SH-SY5Y (cell line): ENCODE measurements at regions not wholly inside any gene's neighbourhood (a gene's known extent, or its start where the extent isn't known, plus 50 kb on each side); places are given as distances from the start of the nearest gene placed in this dataset.

Experiments used
- GATA2 ChIP-seq: IDR thresholded peaks from 2 replicates; pipeline ENCODE4 v1.6.1; 2011; ENCODE audit warnings: mild to moderate bottlenecking, low read depth, low read length
- GATA3 ChIP-seq: IDR thresholded peaks from 2 replicates; pipeline ENCODE4 v1.6.1; 2011; ENCODE audit warnings: low read depth, mild to moderate bottlenecking, low read length, moderate library complexity

DNA sequence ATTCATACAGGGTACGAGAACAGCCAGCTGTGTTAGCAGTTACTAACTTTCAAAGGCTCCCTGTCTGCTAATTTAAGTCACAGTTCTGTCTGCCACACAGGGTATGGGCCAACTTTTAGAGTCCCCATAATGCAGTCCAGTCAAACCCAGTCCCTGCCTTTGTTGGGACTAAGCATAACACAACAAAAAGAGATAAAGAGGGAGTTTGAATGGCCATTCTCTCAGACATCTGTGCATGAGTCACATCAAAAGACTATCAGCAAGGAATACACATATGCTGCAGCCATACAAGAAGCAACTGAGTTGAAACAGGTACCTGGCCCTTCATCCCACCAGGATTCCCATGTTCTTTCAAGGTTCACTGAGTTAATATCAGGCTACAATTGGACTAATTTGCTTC, 744.5 kb upstream of the C9orf72 start:
- TF ChIP-seq GATA3 = no peak
- no peak for TF ChIP-seq GATA2

DNA sequence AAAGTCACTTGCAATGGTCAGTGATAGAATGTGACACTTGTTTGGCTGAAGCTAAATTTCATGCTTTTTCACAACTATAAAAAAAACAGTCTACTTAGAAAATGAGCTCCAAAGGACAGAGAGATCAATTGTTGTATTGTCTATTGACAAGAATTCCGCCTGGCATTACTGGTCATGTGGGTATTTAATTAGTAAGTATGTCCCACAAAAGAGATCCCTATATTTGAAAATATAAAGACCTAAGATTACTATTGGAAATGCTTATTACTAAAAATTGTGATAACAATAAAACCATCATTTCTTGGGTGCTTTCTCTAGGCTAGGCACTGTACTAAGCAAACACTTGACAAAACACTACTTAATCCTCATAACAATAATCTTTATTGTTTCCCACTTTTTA, 745.2 kb upstream of the C9orf72 start:
- TF ChIP-seq GATA2 = no peak

DNA sequence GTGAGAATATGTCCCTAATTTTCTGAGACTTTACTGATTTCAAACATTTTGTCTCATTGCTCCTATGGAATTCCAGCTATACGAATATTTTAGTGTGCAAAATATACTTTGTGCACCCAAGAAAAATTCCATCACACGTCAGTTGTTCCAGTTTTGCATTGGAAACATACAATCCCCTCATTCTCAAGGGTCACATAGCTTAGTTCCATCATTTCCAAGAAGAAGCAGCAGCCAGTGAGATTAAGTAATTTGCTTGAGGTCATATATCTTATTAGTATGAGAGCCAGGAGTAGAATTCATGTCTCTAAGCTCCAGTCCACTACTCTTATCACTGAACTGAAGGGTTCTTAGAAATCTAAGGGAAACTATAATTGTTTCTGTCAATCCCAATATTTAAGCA, 746.7 kb upstream of the C9orf72 start:
- no peak for TF ChIP-seq GATA3
- no peak for TF ChIP-seq GATA2

DNA sequence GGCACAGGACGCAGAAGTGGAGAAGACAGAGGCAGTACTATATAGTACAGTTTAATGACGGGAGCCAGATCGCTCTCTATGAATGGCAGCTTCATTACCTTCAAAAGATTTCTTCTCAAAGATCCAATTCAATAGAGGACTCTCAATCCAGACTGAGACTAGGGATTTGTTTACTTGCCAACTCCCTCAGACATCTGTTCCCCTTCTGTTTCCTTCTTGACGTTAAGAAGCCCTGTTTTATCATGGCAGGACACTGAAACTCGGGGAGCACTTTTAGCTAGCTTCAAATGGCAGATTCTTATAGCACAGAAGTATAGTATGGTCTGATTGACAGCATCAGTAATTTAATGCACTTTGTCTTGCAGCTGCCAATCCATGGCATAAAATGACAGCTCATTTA, 747.3 kb upstream of the C9orf72 start:
- no peak for TF ChIP-seq GATA3
- TF ChIP-seq GATA2 = no peak

DNA sequence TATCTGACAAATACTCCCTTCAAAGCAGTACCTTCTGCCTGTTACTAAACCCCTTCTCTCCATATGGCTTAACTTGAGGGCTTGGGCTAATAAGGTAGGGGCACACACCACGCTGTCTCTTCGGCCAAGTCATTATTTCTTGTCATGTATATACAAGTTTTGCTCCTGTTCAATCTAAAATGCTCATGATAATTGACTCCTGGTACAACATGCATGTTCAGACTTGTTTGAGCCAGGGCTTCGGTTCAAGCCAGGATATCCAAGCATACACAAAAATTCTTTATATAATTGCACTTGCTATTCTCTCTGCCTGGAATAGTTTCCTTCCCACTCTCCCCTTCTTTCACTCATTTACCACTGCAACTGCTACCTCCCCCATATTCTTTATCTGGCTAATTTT, 756.0 kb upstream of the C9orf72 start:
- TF ChIP-seq GATA3 (no peak), GATA2 (no peak)

DNA sequence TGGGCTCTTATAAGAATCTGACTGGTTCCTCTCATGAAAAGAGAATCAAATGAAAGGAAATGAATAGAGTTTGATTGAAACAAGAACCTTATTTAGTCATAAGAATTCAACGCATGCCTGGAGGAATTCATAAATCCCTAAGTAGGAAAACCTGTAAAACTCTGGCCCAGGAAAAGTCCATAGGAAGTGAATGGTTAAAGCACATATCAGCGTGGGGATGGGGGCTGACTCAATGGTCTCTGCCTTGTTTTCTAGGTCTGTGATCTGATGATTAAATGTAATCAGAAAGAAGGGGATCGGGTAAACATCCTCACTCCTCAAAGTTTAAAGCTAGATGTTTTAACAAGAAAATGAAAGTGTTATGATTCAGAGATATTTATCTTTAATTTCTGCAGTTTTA, 759.4 kb upstream of the C9orf72 start:
- TF ChIP-seq GATA2 = no peak
- TF ChIP-seq GATA3 = no peak

DNA sequence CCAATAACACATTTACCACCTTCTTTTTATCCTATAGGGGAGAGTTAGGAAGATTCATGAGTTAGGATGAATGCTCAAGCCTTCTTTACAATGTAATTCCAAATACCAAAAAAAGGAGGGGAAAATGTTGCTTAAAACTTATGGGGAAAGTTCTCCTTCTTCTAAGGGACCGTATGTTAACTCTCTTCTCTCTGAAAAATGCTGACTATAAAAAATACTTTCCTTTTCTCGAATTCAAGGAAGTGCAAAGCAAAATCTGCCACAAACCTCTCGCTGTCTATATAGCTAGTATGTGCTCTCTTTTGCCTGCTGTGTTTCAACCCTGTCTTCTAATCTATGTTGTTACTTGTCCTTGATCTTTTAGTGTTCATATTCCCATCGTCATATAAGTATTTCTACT, 768.6 kb upstream of the C9orf72 start:
- TF ChIP-seq GATA2 = no peak
- no peak for TF ChIP-seq GATA3

DNA sequence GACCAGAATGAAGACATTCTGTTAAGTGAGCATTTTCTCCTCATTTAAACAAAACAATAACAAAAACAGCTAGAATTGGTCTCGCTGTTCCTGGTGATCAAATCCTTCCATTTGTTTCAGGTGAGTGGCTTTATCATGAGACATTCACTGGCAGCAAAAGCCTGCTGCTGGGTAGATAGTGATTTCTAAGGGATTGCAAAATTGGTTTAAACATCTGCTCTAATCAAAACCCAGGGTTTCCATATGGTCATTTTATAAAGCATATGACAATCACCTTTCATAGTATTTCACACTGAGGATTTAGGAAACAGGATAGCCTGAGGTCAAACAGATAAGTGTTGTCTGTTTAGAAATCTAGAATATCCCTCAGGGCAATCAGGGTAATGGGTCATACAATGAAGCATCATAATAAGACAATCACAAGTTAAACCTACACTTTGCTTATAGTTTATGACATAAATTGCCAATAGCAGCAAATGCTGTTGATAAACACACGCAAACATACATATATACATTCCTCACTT, 769.6 kb upstream of the C9orf72 start:
- TF ChIP-seq GATA3 = peak; percentile 86
- TF ChIP-seq GATA2 = peak; percentile 72

DNA sequence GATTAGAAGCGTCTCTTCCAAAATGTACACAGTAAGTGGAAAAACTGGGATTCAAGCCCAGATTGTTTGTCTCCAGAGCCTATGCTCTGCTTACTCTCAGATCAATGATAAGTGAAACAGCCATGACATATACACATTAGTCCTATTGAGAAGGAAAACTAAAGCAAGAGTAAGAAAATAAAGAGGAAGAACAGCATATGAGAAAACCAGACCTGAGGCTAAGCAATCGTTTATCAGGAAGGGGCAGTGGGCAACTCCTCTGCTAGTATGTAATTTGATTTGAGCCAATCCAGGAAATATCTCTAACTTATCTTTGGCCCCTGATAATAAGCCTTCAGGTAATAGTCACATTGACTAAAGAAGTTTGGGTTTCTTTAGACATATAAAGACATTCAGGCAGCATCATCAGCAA, 789.9 kb upstream of the C9orf72 start:
- peak; percentile 97 for TF ChIP-seq GATA3
- peak; percentile 94 for TF ChIP-seq GATA2

DNA sequence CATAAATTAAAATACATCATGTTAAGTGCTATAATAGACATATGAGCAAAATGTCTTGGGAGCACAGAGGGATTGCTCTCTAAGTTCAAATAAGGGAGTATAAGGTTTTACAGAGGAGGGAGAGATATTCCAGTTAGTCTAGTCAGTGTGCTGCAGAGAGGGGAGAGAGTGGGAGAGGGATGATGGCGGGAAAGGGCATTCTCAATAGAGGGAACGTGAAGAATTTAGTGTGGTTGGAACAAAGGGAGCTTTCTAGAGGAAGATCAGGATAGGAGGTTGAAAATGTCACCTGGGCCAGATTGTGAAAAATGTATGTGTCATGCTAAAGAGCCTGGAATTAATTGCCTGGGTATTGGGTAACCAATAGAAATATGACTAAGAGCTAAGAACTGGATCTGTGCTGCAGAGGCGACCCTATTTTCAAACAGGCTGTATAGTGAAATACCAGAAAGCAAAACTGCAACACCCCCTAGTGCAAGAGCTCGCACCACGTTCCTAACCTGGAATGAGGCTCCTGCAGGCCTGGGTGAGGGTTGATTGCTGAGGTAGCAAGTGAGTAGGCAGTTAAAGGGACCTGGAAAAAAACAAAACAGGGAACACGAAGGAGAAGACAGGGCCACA, 791.8 kb upstream of the C9orf72 start:
- no peak for TF ChIP-seq GATA2
- no peak for TF ChIP-seq GATA3

DNA sequence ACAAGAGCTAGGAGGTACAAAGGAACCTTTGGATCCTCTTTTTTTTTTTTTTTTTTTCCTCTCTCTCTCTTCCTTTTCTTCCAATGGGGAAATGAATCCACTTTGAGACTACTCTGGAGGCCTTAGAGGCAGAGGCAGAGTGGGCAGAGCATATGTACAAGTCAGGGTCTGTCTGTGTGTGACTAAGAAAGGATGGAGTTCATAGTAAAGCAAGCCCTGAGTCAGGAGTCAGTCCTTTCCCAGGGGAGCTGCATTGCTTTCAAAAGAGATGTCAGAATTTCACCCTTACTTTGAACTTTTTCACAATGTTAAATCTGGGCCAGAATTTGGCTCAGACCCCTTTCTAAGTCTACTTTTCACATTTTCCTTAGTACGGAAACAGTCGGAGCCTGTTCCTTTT, 792.4 kb upstream of the C9orf72 start:
- TF ChIP-seq GATA2 (no peak), GATA3 (no peak)

DNA sequence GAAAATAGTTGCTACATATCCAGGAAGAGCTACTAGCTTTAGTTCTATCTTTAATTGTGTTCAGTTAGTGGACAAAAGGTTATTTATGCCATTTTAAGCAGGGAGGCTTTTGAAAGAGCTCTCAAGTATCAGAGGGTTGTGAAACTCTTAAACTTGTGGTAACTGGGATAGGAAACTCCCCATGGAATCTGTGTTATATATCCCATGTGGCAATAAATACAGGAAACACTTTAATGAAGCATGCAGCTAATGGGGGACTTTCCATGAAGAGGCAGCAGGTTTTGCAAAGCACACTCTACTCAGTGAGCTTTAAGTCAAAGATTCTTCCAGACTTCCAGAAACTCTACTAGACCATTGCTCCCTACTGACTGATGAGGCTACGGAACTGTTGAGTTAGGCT, 805.0 kb upstream of the C9orf72 start:
- no peak for TF ChIP-seq GATA3

DNA sequence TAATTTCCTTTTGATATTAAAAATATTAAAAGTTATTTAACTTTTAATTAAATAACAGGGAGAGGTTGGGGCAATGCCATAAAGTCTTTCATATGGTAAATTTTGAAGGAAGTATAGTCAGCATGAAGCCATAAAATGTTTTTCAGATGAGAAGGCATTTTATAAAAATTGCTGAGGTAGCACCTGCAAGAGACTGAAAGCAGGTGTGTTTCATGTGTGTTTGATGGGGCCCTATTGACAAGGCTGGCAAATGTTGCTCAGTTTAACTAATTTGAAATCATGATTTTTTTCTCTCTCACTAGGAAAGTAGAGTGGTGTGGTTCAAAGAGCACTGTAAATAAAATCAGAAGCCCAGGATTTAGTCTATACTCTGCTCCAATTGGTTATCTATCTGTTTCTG, 805.8 kb upstream of the C9orf72 start:
- TF ChIP-seq GATA3 = no peak

DNA sequence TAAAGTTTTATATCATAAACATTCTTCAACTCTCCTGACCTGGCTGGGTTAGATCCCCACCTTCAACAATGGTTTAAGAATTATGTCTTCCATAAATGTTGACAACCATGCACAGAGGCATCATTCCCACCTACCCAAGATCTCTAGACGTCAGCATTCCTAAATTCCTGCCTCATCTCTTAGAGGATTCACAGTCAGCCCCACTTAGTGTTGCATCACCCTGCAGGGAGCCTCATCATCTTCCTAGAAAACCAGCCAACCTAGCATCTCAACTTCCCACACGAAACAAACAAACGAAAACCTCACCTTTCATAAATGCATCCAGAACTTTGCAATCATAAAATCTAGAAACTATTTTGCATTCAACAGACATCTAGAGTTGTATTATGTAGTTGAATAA, 816.1 kb upstream of the C9orf72 start:
- no peak for TF ChIP-seq GATA2
- no peak for TF ChIP-seq GATA3

DNA sequence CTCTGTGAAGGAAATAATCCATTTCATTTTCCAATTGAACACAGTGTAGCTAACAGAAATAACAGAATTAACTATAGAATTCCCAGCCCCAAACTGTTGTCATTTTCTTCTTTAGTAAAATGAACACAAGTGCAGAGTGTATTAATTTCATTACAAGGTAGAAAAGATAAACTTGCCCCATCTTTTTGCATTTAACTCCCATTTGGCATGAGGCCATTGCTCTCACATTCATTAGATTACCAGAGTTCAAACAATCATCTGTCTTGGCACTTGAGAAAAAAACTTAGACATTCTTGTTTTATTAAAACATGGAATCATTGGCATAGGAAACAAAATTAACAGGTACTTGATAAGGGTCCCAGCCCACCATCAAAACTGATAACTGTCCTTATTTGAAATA, 821.5 kb upstream of the C9orf72 start:
- no peak for TF ChIP-seq GATA2
- TF ChIP-seq GATA3 = no peak

DNA sequence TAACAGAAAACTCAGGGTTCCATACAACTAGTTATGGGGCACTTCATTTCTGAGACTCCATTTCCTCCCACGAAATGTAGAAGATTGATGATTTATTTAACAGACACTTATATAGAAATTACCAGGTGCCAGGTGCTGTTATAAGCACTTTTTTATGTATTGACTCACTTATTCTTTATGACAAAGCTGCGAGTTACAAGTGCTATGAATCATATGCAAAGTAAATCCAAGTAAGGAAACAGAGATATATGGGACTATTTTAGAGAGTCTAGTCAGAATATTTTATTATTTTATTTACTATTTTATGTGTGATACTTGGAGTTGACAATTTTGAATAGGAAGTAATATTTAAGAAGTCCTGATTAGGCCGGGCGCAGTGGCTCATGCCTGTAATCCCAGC, 822.8 kb upstream of the C9orf72 start:
- no peak for TF ChIP-seq GATA2
- TF ChIP-seq GATA3 = no peak

DNA sequence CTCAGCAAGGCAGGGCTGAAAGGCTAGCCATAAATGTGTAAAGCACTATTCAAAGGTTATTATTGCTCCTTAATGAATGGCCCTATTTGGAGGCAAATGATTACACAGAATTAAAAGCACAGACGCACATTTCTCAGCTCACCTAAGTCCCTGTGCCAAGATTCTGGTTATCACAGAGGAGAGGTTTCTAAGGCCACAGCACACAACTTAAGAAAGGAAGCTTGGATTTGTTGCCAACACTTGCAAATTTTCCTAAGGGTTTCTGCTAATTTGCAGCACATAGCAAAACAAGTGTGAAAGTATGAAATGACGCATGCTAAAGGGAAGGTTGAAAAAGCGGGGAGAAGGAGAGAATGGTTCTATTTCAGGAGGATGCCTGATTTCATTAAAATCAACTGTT, 834.1 kb upstream of the C9orf72 start:
- TF ChIP-seq GATA2 = no peak
- TF ChIP-seq GATA3 = no peak
